Right lobe of liver (tissue), 4 donors: ENCODE measurements at regions not wholly inside any gene's neighbourhood (a gene's known extent, or its start where the extent isn't known, plus 50 kb on each side); places are given as distances from the start of the nearest gene placed in this dataset.

Source experiments
- CTCF ChIP-seq, 4 donors: fragments of 200-600 bp in 3 of 4; fragments of 450-650 bp in 1 of 4; IDR thresholded peaks; one replicate each; pipeline versions ENCODE4 v1.5.1 to v1.8.0; 2016 to 2022; ENCODE audit warnings: antibody characterized with exemption in 4 of 4, mild to moderate bottlenecking in 2 of 4
- POLR2A ChIP-seq: fragments of 450-650 bp; IDR thresholded peaks from one replicate; pipeline ENCODE4 v1.6.1; 2017; ENCODE audit warnings: antibody characterized with exemption, mild to moderate bottlenecking
- donor health status: DM: no; HTN: no; CAD: no.
- donor health status: DM: no; HTN: no; CAD: no.
- donor health status: DM: no; HTN: yes; CAD: no.

GRCh38 chr7:156041398-156041797 lies 229.1 kb upstream of the SHH start:
- TF ChIP-seq POLR2A (no peak), CTCF (IDR thresholded peaks at IDR 0.05) (no peak)
